Liver (tissue), 8 donors: ENCODE measurements at regions not wholly inside any gene's neighbourhood (a gene's known extent, or its start where the extent isn't known, plus 50 kb on each side); places are given as distances from the start of the nearest gene placed in this dataset.

ENCODE experiments used
- DNase-seq: peaks from one replicate; pipeline ENCODE4 v3.0.0-alpha.2; 2017; ENCODE audit warnings: low spot score
- H3K27ac ChIP-seq, 2 donors: one replicate each; pipeline ENCODE4 v1.7.0; 2013; ENCODE audit warnings: inconsistent platforms in 2 of 2, low read length in 2 of 2, control low read depth in 1 of 2, low read depth in 1 of 2, mild to moderate bottlenecking in 1 of 2
- H3K27me3 ChIP-seq, 4 donors: one replicate each; pipeline versions ENCODE4 v1.6.1 to v1.7.0; 2013; ENCODE audit warnings: low read length in 3 of 4, inconsistent platforms in 1 of 4, mild to moderate bottlenecking in 1 of 4, moderate library complexity in 1 of 4; ENCODE audit not compliant: control insufficient read depth in 4 of 4, insufficient read depth in 4 of 4
- H3K36me3 ChIP-seq, 4 donors: one replicate each; pipeline versions ENCODE4 v1.6.1 to v1.7.0; 2013; ENCODE audit warnings: low read length in 3 of 4, mild to moderate bottlenecking in 3 of 4, low read depth in 1 of 4, moderate library complexity in 1 of 4; ENCODE audit not compliant: control insufficient read depth in 4 of 4, insufficient read depth in 3 of 4
- H3K4me1 ChIP-seq, 4 donors: one replicate each; pipeline versions ENCODE4 v1.6.1 to v1.7.0; 2013; ENCODE audit warnings: low read length in 3 of 4, mild to moderate bottlenecking in 3 of 4, moderate library complexity in 1 of 4; ENCODE audit not compliant: control insufficient read depth in 4 of 4, insufficient read depth in 4 of 4
- H3K4me3 ChIP-seq, 3 donors: one replicate each; pipeline versions ENCODE4 v1.6.1 to v1.7.0; 2013; ENCODE audit warnings: low read length in 3 of 3, control low read depth in 1 of 3, low read depth in 1 of 3, mild to moderate bottlenecking in 1 of 3
- H3K9ac ChIP-seq, 2 donors: one replicate each; pipeline ENCODE4 v1.7.0; 2013; ENCODE audit warnings: low read length in 2 of 2, mild to moderate bottlenecking in 2 of 2, moderate library complexity in 2 of 2, control low read depth in 1 of 2, low read depth in 1 of 2
- H3K9me3 ChIP-seq, 4 donors: one replicate each; pipeline versions ENCODE4 v1.6.1 to v1.7.0; 2013; ENCODE audit warnings: low read length in 3 of 4; ENCODE audit not compliant: control insufficient read depth in 4 of 4
- ATF3 ChIP-seq: IDR thresholded peaks from 2 replicates; pipeline ENCODE4 v1.6.1; 2016; ENCODE audit warnings: antibody characterized with exemption
- CTCF ChIP-seq: fragments of 150-350 bp; IDR thresholded peaks from 2 replicates; pipeline ENCODE4 v1.5.1; 2017; ENCODE audit warnings: improper control_type of control experiment, low read depth, low read length; ENCODE audit not compliant: missing input control
- EGR1 ChIP-seq, 2 donors: IDR thresholded peaks; 2 replicates each; pipeline ENCODE4 v1.6.1; 2016 to 2018; ENCODE audit warnings: antibody characterized with exemption in 2 of 2, low read depth in 2 of 2
- FOXA1 ChIP-seq: IDR thresholded peaks from 2 replicates; pipeline ENCODE4 v1.6.1; 2016; ENCODE audit warnings: antibody characterized with exemption
- FOXA2 ChIP-seq: IDR thresholded peaks from 2 replicates; pipeline ENCODE4 v1.6.1; 2016; ENCODE audit warnings: antibody characterized with exemption
- GABPA ChIP-seq, 2 donors: IDR thresholded peaks in 1 of 2; conservative IDR thresholded peaks in 1 of 2; 2 replicates each; pipeline ENCODE4 v1.6.1; 2016; ENCODE audit warnings: antibody characterized with exemption in 2 of 2, mild to moderate bottlenecking in 1 of 2, moderate library complexity in 1 of 2
- HNF4A ChIP-seq, 2 donors: conservative IDR thresholded peaks; 2 replicates each; pipeline ENCODE4 v1.6.1; 2016; ENCODE audit warnings: antibody characterized with exemption in 2 of 2, mild to moderate bottlenecking in 2 of 2
- HNF4G ChIP-seq: IDR thresholded peaks from 2 replicates; pipeline ENCODE4 v1.6.1; 2016; ENCODE audit warnings: antibody characterized with exemption
- JUND ChIP-seq, 2 donors: IDR thresholded peaks; 2 replicates each; pipeline ENCODE4 v1.6.1; 2016; ENCODE audit warnings: antibody characterized with exemption in 2 of 2
- MAX ChIP-seq: IDR thresholded peaks from 2 replicates; pipeline ENCODE4 v1.6.1; 2016; ENCODE audit warnings: antibody characterized with exemption
- NR2F2 ChIP-seq: IDR thresholded peaks from 2 replicates; pipeline ENCODE4 v1.6.1; 2016; ENCODE audit warnings: antibody characterized with exemption
- RAD21 ChIP-seq, 2 donors: IDR thresholded peaks; 2 replicates each; pipeline ENCODE4 v1.6.1; 2016; ENCODE audit warnings: antibody characterized with exemption in 2 of 2, mild to moderate bottlenecking in 2 of 2
- REST ChIP-seq: IDR thresholded peaks from 2 replicates; pipeline ENCODE4 v1.6.1; 2016; ENCODE audit warnings: antibody characterized with exemption, mild to moderate bottlenecking
- RXRA ChIP-seq, 2 donors: IDR thresholded peaks; 2 replicates each; pipeline ENCODE4 v1.6.1; 2017 to 2018; ENCODE audit warnings: antibody characterized with exemption in 2 of 2, mild to moderate bottlenecking in 1 of 2
- SP1 ChIP-seq: IDR thresholded peaks from 2 replicates; pipeline ENCODE4 v1.6.1; 2018; ENCODE audit warnings: antibody characterized with exemption, mild to moderate bottlenecking
- TAF1 ChIP-seq: conservative IDR thresholded peaks from 2 replicates; pipeline ENCODE4 v1.6.1; 2016; ENCODE audit warnings: antibody characterized with exemption, mild to moderate bottlenecking
- YY1 ChIP-seq: IDR thresholded peaks from 2 replicates; pipeline ENCODE4 v1.6.1; 2016; ENCODE audit warnings: antibody characterized with exemption, mild to moderate bottlenecking
- ZBTB33 ChIP-seq: IDR thresholded peaks from 2 replicates; pipeline ENCODE4 v1.6.1; 2016; ENCODE audit warnings: antibody characterized with exemption
- WGBS: extraction: QIAGEN DNeasy Blood & Tissue Kit; methylation state at CpG from one replicate; pipeline ENCODE4 v1.1.7; 2013; 5-methylcytosine and 5-hydroxymethylcytosine counted together
- donor health status: healthy.
- donor health status: healthy.
- donor health status: healthy.
- donor health status: healthy.
- donor health status: healthy.

- no peak for TF ChIP-seq RAD21 (IDR thresholded peaks at IDR 0.05)
- H3K27me3 ChIP-seq: no peaks in the 10 kb centered on the region
- no peak overlapping the region for H3K27ac ChIP-seq
- WGBS: 88% methylated on average over 3 of the region's 3 CpGs
- H3K9ac ChIP-seq: no peak overlapping the region
- no peak overlapping the region for H3K4me3 ChIP-seq
- peaks cover 2 to 6% (median 4%) of the 10 kb centered on the region in 4 donors for H3K9me3 ChIP-seq
- H3K36me3 ChIP-seq: no peaks in the 10 kb centered on the region
- DNase-seq: no peak
- no peaks in the 10 kb centered on the region for H3K4me1 ChIP-seq
Observed at GRCh38 chr13:32887617-32888016, 128.6 kb upstream of the KL start.

- DNase-seq: no peak
- no peak overlapping the region for H3K4me3 ChIP-seq
- H3K27ac ChIP-seq: no peak overlapping the region
- no peaks in the 10 kb centered on the region for H3K36me3 ChIP-seq
- 87% methylated on average over 6 of the region's 6 CpGs for WGBS
- H3K27me3 ChIP-seq: no peaks in the 10 kb centered on the region
- H3K4me1 ChIP-seq: no peaks in the 10 kb centered on the region
- no peak overlapping the region for H3K9ac ChIP-seq
- peaks cover 2 to 6% (median 4%) of the 10 kb centered on the region in 4 donors for H3K9me3 ChIP-seq
- TF ChIP-seq MAX (no peak), EGR1 (IDR thresholded peaks at IDR 0.05; ENCODE audit: low read depth in 2 of 2) (no peak), ZBTB33 (no peak), FOXA2 (no peak), REST (no peak), GABPA (IDR thresholded peaks at IDR 0.05 in 1 of 2, conservative IDR thresholded peaks at IDR 0.05 in 1 of 2) (no peak), SP1 (no peak), JUND (IDR thresholded peaks at IDR 0.05) (no peak), HNF4A (conservative IDR thresholded peaks at IDR 0.05) (no peak), NR2F2 (no peak), CTCF (no peak), TAF1 (no peak), ATF3 (no peak), FOXA1 (no peak), RXRA (IDR thresholded peaks at IDR 0.05) (no peak), YY1 (no peak), RAD21 (IDR thresholded peaks at IDR 0.05) (no peak), HNF4G (no peak)
Observed at GRCh38 chr13:32889986-32890565, 126.1 kb upstream of the KL start.
